Uterus (tissue), 2 donors: ENCODE measurements at regions not wholly inside any gene's neighbourhood (a gene's known extent, or its start where the extent isn't known, plus 50 kb on each side); places are given as distances from the start of the nearest gene placed in this dataset.
"Not testable (repeated sequence)": the region's sequence is repeated elsewhere in the genome, so short reads cannot be mapped to it uniquely, and the experiment has no call there.

ENCODE experiments used
- POLR2A ChIP-seq, 2 donors: fragments of 450-650 bp; IDR thresholded peaks; one replicate each; pipeline ENCODE4 v1.6.1; 2016; ENCODE audit warnings: antibody characterized with exemption in 2 of 2, mild to moderate bottlenecking in 1 of 2, moderate library complexity in 1 of 2
- TF ChIP-seq, protein P1 (sequence below), 4 experiments: fragments of 200-600 bp in 2 of 4; fragments of 450-650 bp in 2 of 4; sonication (generic) in 2 of 4; IDR thresholded peaks; one replicate each; pipeline ENCODE4 v1.5.1; 2016 to 2019; ENCODE audit warnings: antibody characterized with exemption in 4 of 4, mild to moderate bottlenecking in 2 of 4, moderate library complexity in 1 of 4

DNA sequence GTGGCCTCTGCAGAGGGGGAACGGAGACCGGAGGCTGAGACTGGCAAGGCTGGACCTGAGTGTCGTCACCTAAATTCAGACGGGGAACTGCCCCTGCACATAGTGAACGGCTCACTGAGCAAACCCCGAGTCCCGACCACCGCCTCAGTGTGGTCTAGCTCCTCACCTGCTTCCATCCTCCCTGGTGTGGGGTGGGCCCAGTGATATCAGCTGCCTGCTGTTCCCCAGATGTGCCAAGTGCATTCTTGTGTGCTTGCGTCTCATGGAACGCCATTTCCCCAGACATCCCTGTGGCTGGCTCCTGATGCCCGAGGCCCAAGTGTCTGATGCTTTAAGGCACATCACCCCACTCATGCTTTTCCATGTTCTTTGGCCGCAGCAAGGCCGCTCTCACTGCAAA lies 262.2 kb downstream of the OR4F29 start:
- TF ChIP-seq, protein P1, sequence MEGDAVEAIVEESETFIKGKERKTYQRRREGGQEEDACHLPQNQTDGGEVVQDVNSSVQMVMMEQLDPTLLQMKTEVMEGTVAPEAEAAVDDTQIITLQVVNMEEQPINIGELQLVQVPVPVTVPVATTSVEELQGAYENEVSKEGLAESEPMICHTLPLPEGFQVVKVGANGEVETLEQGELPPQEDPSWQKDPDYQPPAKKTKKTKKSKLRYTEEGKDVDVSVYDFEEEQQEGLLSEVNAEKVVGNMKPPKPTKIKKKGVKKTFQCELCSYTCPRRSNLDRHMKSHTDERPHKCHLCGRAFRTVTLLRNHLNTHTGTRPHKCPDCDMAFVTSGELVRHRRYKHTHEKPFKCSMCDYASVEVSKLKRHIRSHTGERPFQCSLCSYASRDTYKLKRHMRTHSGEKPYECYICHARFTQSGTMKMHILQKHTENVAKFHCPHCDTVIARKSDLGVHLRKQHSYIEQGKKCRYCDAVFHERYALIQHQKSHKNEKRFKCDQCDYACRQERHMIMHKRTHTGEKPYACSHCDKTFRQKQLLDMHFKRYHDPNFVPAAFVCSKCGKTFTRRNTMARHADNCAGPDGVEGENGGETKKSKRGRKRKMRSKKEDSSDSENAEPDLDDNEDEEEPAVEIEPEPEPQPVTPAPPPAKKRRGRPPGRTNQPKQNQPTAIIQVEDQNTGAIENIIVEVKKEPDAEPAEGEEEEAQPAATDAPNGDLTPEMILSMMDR (IDR thresholded peaks at IDR 0.05): not testable (repeated sequence)
- not testable (repeated sequence) for TF ChIP-seq POLR2A (IDR thresholded peaks at IDR 0.05)
